ENCODE measurements at regions not wholly inside any gene's neighbourhood (a gene's known extent, or its start where the extent isn't known, plus 50 kb on each side); places are given as distances from the start of the nearest gene placed in this dataset.
A peak's percentile ranks its signal among the peaks of the same experiment; 100 is the strongest.
"Not testable (repeated sequence)": the region's sequence is repeated elsewhere in the genome, so short reads cannot be mapped to it uniquely, and the experiment has no call there.

GRCh38 chr17:51355441-51356410 lies 95.4 kb downstream of the UTP18 start:
- H3K27me3 ChIP-seq (ENCODE audit: control insufficient read depth, insufficient read depth, low read length): no peaks in the 10 kb centered on the region
- DNase-seq (ENCODE audit: low read depth) (no peak), FAIRE-seq (no peak)
- TF ChIP-seq CTCF (IDR thresholded peaks at IDR 0.05; ENCODE audit: insufficient read depth, low read length, severe bottlenecking): no peak
- H3K4me3 ChIP-seq (ENCODE audit: low read depth, low read length): no peak overlapping the region
- H3K36me3 ChIP-seq (ENCODE audit: control insufficient read depth, insufficient read depth, low read length): no peaks in the 10 kb centered on the region

- H3K4me3 ChIP-seq (ENCODE audit: low read depth, low read length): no peak overlapping the region
- TF ChIP-seq CTCF (IDR thresholded peaks at IDR 0.05; ENCODE audit: insufficient read depth, low read length, severe bottlenecking): no peak
- DNase-seq (ENCODE audit: low read depth): no peak
- FAIRE-seq: no peak
- H3K27me3 ChIP-seq (ENCODE audit: control insufficient read depth, insufficient read depth, low read length): no peaks in the 10 kb centered on the region
- H3K36me3 ChIP-seq (ENCODE audit: control insufficient read depth, insufficient read depth, low read length): no peaks in the 10 kb centered on the region
These were observed 98.7 kb downstream of the UTP18 start for GRCh38 chr17:51359055-51359454.

- H3K36me3 ChIP-seq (ENCODE audit: control insufficient read depth, insufficient read depth, low read length): no peaks in the 10 kb centered on the region
- no peak overlapping the region for H3K4me3 ChIP-seq (ENCODE audit: low read depth, low read length)
- H3K27me3 ChIP-seq (ENCODE audit: control insufficient read depth, insufficient read depth, low read length): no peaks in the 10 kb centered on the region
- no peak for FAIRE-seq
- no peak for TF ChIP-seq CTCF (IDR thresholded peaks at IDR 0.05; ENCODE audit: insufficient read depth, low read length, severe bottlenecking)
- peak; percentile 48 for DNase-seq (ENCODE audit: low read depth)
These were observed 102.7 kb downstream of the UTP18 start for GRCh38 chr17:51362811-51363585.

- Histone ChIP-seq H3K36me3 (ENCODE audit: control insufficient read depth, insufficient read depth, low read length) (no peaks in the 10 kb centered on the region), H3K27me3 (ENCODE audit: control insufficient read depth, insufficient read depth, low read length) (no peaks in the 10 kb centered on the region), H3K4me3 (ENCODE audit: low read depth, low read length) (no peak overlapping the region)
- DNase-seq (ENCODE audit: low read depth) (peak; percentile 8), FAIRE-seq (peak; percentile 47)
- no peak for TF ChIP-seq CTCF (IDR thresholded peaks at IDR 0.05; ENCODE audit: insufficient read depth, low read length, severe bottlenecking)
These were observed 104.7 kb downstream of the UTP18 start for GRCh38 chr17:51365090-51365489.

- FAIRE-seq (no peak), DNase-seq (ENCODE audit: low read depth) (no peak)
- no peaks in the 10 kb centered on the region for H3K27me3 ChIP-seq (ENCODE audit: control insufficient read depth, insufficient read depth, low read length)
- no peak for TF ChIP-seq CTCF (IDR thresholded peaks at IDR 0.05; ENCODE audit: insufficient read depth, low read length, severe bottlenecking)
- no peak overlapping the region for H3K4me3 ChIP-seq (ENCODE audit: low read depth, low read length)
- H3K36me3 ChIP-seq (ENCODE audit: control insufficient read depth, insufficient read depth, low read length): no peaks in the 10 kb centered on the region
These were observed 106.5 kb downstream of the UTP18 start for GRCh38 chr17:51366866-51367265.

- FAIRE-seq; H3K4me3 ChIP-seq (ENCODE audit: low read depth, low read length); DNase-seq (ENCODE audit: low read depth); H3K27me3 ChIP-seq (ENCODE audit: control insufficient read depth, insufficient read depth, low read length); H3K36me3 ChIP-seq (ENCODE audit: control insufficient read depth, insufficient read depth, low read length): not testable (repeated sequence)
These were observed 107.5 kb downstream of the UTP18 start for GRCh38 chr17:51367836-51368235.

All from bronchial epithelial cell (primary cell).